HG02840 (cell line): ENCODE measurements at regions not wholly inside any gene's neighbourhood (a gene's known extent, or its start where the extent isn't known, plus 50 kb on each side); places are given as distances from the start of the nearest gene placed in this dataset.
"Not testable (repeated sequence)": the region's sequence is repeated elsewhere in the genome, so short reads cannot be mapped to it uniquely, and the experiment has no call there.

Source experiments
- ATAC-seq: cut with Tn5 transposase; IDR thresholded peaks from one replicate; pipeline ENCODE4 v1.9.1; 2021; ENCODE audit warnings: mild to moderate bottlenecking, moderate library complexity, moderate number of reproducible peaks; ENCODE audit not compliant: unreplicated experiment, low FRiP score

DNA sequence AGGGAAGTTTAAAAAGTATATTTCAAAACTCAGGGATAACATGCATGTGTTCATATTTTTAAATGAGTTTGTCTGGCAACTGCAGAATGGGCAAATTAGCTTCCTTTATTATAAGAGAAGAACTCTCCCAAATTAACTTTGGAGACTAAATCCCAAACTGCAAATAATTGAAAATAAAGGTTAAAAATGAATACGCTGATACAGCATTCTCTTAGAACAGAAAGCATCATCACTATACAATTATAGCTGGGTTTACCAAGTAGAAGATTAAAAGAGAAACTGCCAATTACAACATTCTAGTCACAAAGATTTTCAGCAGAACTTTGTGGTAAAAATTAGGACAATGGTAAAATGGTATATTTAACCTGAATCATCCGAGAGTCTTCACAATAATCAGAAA is 73.3 kb downstream of the OLFM4 start:
- ATAC-seq, result no peak

- no peak for ATAC-seq
These were observed 75.5 kb downstream of the OLFM4 start for GRCh38 chr13:53104136-53104535.

DNA sequence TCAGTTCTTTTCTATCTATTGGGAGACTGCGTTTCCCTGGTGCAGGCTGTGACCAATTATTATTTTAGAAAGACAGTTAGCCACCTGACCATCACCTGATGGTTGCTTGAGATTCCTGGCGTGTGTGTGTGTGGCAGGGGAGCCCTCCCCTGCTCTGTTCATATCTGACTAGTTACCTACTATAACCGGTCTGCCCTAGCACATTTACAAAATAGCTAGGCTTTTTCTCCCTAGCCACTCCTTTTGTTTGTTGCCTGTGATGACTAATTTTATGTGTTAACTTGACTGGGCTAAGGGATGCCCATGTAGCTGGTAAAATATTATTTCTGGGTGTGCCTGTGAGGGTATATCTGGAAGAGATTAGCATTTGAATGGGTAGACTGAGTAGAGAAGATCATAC is 76.9 kb downstream of the OLFM4 start:
- ATAC-seq, result no peak

DNA sequence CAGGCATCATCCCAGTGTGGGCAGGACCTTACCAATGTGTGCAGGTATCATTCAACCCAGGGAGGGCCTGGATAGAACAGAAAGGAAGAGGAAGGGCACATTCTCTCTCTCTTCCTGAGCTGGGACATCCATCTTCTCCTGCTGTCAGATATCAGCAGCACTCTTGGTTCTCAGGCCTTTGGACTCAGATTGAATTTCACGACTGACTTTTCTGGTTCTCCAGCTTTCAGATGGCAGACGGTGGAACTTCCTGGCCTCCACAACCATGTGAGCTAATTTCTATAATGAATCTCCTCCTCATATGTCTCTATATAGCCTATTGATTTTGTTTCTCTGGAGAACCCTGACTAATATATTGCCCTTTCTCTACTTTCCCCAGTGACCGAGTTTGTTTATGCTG is 77.3 kb downstream of the OLFM4 start:
- no peak for ATAC-seq

- no peak for ATAC-seq
These were observed 81.6 kb downstream of the OLFM4 start for GRCh38 chr13:53110181-53110580.

DNA sequence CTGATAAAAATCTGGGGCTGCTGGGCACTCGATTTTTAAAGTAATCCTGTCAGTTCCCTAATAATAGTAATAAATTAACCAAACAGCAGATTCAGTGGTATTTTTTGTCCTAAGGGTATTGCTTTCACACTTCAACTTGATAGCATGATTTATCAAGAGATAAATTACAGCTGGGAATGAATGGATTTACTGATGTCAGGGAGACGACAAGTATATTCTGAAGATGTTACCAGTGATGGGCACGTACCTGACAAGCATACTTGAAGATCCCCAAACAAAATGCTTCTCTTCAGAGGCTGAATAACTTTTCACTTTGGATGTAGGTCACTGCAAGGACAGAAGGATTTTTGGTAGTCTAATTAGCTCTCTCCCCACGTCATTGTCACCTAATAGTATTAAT is 82.0 kb downstream of the OLFM4 start:
- no peak for ATAC-seq

- no peak for ATAC-seq
These were observed 83.9 kb downstream of the OLFM4 start for GRCh38 chr13:53112522-53112921.

- not testable (repeated sequence) for ATAC-seq
These were observed 88.4 kb downstream of the OLFM4 start for GRCh38 chr13:53117048-53117447.

DNA sequence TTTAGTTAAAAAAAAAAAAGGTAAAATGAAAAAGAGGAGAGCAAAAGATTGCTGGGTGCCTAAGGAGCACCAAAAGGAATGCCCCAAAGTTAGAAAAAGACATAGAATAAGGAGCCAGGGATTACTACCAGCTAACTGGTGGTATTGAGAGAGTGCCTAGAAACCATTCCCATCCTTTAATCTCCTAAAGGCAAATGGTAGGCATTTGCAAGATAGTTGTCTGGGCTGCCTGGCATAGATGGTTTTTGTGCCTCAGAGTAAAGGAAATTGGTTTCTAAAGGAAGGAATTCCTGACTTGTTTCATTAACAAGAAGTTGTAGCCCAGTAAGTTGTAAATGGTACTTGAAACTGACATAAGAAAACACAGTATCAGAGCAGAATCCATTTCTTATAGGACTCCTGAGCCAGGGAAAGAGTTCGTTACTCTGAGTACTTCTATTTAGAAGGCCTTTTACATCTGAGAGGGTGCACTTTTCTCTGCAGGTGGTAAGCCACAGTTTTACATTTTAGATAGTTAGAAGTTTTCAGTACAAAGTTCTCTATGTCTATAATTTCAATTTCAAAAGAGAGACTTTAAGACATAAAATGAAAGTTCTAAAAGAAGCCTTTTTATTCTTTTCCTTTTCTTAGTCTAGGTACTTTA is 92.6 kb downstream of the OLFM4 start:
- ATAC-seq, result no peak

DNA sequence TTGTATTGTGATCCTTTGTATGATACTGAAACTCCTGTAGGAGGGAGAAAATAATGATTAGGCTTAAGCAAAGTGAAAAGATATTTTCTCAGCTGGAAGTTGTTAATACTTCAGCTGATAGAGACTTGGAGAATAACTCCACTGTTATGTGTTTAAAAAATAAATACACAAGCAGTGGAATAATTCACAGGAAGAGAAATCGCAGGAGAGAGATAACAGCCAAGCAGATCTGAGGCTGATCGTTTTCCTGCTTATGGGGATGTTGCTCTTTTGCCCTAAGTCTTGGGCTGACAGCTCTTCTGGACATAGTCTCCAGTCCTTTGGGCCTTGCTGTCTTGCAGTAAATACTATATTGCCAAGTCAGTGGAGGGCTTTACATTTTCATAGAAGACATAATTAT is 93.3 kb downstream of the OLFM4 start:
- ATAC-seq, result no peak

DNA sequence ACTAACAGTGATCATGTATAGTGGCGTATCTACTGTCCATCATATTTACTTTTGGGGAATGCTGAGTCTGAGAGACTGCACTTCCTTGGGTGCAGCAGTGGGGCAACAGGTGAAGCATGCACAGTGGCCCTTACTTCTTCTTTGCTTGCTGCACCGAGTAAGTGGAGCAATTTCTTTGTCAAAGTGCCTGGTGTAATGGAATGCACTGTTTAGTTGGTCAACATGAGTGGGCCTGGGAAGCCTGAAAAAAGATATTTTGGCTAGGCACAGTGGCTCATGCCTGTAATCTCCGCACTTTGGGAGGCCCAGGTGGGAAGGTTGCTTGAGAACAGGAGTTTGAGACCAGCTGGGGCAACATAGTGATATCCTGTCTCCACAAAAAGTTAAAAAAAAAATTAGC is 94.9 kb downstream of the OLFM4 start:
- ATAC-seq, result no peak

DNA sequence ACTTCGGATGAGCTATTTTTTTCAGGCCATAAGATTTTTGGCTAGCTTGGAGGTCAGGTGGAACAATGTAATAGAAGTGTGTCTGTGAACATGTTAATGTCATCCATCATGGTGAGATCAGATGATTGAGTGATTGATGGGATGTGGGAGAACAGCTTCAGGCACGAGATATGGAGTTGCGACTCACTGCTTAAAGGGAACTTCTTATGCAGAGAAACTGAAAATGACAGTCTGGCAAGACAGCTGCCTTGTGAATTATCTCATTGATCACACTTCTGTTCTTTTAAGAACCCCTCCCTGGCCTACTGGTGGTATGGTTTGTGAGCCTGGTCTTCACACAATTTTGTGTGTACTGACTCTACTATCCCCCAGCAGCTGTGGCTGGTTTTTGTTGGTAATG is 96.0 kb downstream of the OLFM4 start:
- ATAC-seq, result no peak

DNA sequence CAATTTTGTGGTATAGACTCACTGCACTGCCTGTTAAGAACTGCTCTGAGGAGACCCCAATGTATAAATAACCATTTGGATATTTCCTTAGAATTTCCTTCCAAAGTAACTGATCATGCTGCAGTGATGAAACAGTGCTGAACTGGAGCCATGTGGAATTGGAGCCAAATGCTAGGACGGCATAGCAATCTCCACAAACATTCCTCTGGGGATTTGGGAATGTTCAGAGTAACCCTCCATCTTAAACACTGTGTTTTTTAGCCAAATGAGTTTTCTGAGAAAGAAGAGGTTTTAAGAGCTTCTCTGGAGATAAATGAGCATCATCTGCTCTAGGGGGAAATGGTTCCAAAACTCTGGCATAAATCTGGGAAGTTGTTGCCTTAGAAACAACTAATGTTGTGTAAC is 98.2 kb downstream of the OLFM4 start:
- no peak for ATAC-seq

DNA sequence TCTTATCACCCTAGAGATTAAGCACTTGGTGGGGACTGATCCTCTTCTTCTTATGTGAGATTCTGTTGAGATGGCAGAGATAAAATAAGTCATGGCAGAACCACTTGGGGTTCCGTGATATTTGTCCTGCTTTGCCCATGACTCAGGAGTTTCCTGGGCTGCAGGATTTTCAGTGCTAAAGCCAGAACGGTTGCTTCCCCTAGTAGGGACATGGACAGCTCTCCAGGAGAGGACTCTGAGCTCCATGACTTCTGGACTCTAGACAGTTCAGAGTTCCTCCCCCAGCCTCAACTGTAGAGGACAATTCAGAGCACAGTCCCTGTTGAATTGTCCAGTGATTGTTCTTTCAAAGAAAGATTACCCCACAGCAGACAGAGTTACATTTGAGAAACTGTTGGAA is 98.8 kb downstream of the OLFM4 start:
- no peak for ATAC-seq

DNA sequence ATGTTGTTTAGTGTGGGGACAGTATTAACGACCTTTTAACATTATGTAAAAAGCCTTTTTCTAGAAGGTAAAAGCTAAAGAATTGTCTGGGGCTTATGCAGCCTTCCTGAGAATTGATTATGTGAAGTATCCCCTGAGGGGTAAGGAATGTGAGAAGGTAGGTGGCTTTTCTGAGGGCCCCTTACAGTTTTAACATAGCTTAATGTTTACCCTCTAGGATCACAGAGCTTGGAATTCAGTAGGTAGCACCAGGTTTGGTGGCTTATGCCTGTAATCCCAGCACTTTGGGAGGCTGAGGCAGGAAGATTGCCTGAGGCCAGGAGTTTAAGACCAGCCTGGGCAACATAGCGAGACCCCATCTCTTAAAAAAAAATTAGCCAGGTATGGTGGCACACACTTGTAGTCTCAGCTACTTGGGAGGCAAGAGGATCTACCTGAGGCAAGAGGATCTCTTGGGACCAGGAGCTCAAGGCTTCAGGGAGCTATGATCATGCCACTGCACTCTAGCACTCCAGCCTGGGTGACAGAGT is 101.3 kb downstream of the OLFM4 start:
- no peak for ATAC-seq

GRCh38 chr13:53131361-53131760 is 102.7 kb downstream of the OLFM4 start:
- no peak for ATAC-seq

DNA sequence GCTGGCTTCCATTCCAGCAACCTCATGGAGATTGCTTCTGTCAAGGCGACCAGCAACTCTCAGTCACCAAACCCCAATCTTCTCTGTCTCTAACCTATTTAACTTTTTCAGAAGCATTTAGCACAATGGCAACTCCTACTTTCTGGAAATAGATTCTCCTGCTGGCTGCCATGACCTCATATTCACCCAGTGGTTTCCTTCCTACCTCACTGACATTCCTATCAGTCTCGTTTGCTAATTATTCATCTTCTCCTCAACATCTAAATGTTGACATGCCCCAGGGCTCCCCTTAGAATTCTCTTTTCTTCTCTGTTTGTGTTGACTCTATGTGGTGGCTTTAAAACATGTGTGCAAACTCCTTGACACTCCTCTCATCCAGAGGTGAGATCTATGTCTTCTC is 106.7 kb downstream of the OLFM4 start:
- no peak for ATAC-seq

- no peak for ATAC-seq
These were observed 108.1 kb downstream of the OLFM4 start for GRCh38 chr13:53136554-53137215.

GRCh38 chr13:53137779-53138178 is 109.2 kb downstream of the OLFM4 start:
- no peak for ATAC-seq

DNA sequence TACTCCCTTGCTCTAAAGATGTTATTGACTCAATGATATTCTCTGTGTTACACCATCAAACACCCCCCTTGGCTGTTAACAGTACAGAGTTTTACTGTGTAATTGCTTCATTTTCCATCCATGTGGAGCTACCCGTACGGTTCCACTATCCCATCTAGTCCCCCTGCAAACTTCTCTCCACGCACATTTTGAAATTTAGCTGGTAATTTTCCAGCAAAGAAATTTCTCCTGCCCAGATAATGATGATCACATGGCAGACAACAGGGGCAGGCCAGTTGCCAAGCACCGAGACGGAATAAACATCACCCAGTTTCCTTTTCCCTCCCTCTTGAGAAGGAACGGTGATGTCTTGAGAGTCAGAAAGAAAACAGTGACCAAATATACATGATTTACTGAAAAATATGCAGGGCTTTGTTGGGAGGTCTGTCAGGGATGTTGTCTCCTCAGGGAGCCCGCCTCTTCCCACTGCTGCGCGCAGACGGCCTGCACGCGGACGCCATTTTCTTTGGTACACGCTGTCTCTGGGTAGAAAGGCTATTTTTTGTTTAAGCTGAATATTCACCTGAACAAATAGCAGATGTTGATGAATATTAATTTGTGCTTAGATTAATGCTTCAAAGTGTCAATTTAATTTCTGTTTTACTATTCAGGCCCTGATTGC is 109.9 kb downstream of the OLFM4 start:
- no peak for ATAC-seq

- no peak for ATAC-seq
These were observed 112.7 kb downstream of the OLFM4 start for GRCh38 chr13:53141336-53141735.

GRCh38 chr13:53142306-53142705 is 113.7 kb downstream of the OLFM4 start:
- no peak for ATAC-seq
